ENCODE measurements at regions not wholly inside any gene's neighbourhood (a gene's known extent, or its start where the extent isn't known, plus 50 kb on each side); places are given as distances from the start of the nearest gene placed in this dataset.

- dilution Hi-C loops (cut with MboI; ENCODE audit: extremely low pct_ligation_motif_present, low sequenced_read_pairs): no loop called here
- H4K20me1 ChIP-seq (ENCODE audit: control insufficient read depth, extremely low read depth, insufficient read depth, low read length): no peaks in the 10 kb centered on the region
- DNase-seq (ENCODE audit: low read depth, low spot score) (no peak), FAIRE-seq (no peak)
- no peaks in the 10 kb centered on the region for H3K27me3 ChIP-seq (ENCODE audit: control insufficient read depth, extremely low read depth, insufficient read depth, low read length)
- no peaks in the 10 kb centered on the region for H3K36me3 ChIP-seq (ENCODE audit: control insufficient read depth in 2 of 2, extremely low read depth in 1 of 2, insufficient read depth in 2 of 2, low read length in 2 of 2)
- TF ChIP-seq CTCF (optimal IDR thresholded peaks at IDR 0.05 in 1 of 3, IDR thresholded peaks at IDR 0.05 in 1 of 3, conservative IDR thresholded peaks at IDR 0.05 in 1 of 3; ENCODE audit: extremely low read depth in 1 of 3, insufficient read depth in 2 of 3, low read length in 3 of 3) (no peak), EZH2 (IDR thresholded peaks at IDR 0.05; ENCODE audit: low read length) (no peak)
- H3K9ac ChIP-seq (ENCODE audit: control insufficient read depth, extremely low read depth, insufficient read depth, low read length): no peak overlapping the region
- H3K4me3 ChIP-seq (ENCODE audit: control insufficient read depth in 2 of 3, extremely low read depth in 1 of 3, insufficient read depth in 2 of 3, low read depth in 1 of 3, low read length in 3 of 3): no peak overlapping the region
- no peak overlapping the region for H3K4me2 ChIP-seq (ENCODE audit: control insufficient read depth, extremely low read depth, insufficient read depth, low read depth, low read length)
- H3K4me1 ChIP-seq (ENCODE audit: control insufficient read depth, extremely low read depth, insufficient read depth, low read length): no peaks in the 10 kb centered on the region
- no peak overlapping the region for H3K27ac ChIP-seq (ENCODE audit: control insufficient read depth, insufficient read depth, low read length)
- no peaks in the 10 kb centered on the region for H3K9me3 ChIP-seq (ENCODE audit: control insufficient read depth, low read depth, low read length)
- no peak overlapping the region for H2AFZ ChIP-seq (ENCODE audit: control insufficient read depth, low read length)
- H3K79me2 ChIP-seq (ENCODE audit: control insufficient read depth, insufficient read depth, low read length): no peaks in the 10 kb centered on the region
- no peaks in the 10 kb centered on the region for H3K9me1 ChIP-seq (ENCODE audit: control insufficient read depth, extremely low read depth, insufficient read depth, low read length)
Measured at GRCh38 chr10:9505546-9505945, 1451.1 kb downstream of the GATA3 start.

- Histone ChIP-seq H3K36me3 (ENCODE audit: control insufficient read depth in 2 of 2, extremely low read depth in 1 of 2, insufficient read depth in 2 of 2, low read length in 2 of 2) (no peaks in the 10 kb centered on the region), H3K4me2 (ENCODE audit: control insufficient read depth, extremely low read depth, insufficient read depth, low read depth, low read length) (no peak overlapping the region), H4K20me1 (ENCODE audit: control insufficient read depth, extremely low read depth, insufficient read depth, low read length) (no peaks in the 10 kb centered on the region), H3K9ac (ENCODE audit: control insufficient read depth, extremely low read depth, insufficient read depth, low read length) (no peak overlapping the region), H3K9me3 (ENCODE audit: control insufficient read depth, low read depth, low read length) (no peaks in the 10 kb centered on the region), H3K79me2 (ENCODE audit: control insufficient read depth, insufficient read depth, low read length) (no peaks in the 10 kb centered on the region), H2AFZ (ENCODE audit: control insufficient read depth, low read length) (no peak overlapping the region), H3K9me1 (ENCODE audit: control insufficient read depth, extremely low read depth, insufficient read depth, low read length) (no peaks in the 10 kb centered on the region), H3K4me1 (ENCODE audit: control insufficient read depth, extremely low read depth, insufficient read depth, low read length) (no peaks in the 10 kb centered on the region), H3K4me3 (ENCODE audit: control insufficient read depth in 2 of 3, extremely low read depth in 1 of 3, insufficient read depth in 2 of 3, low read depth in 1 of 3, low read length in 3 of 3) (no peak overlapping the region), H3K27ac (ENCODE audit: control insufficient read depth, insufficient read depth, low read length) (no peak overlapping the region), H3K27me3 (ENCODE audit: control insufficient read depth, extremely low read depth, insufficient read depth, low read length) (no peaks in the 10 kb centered on the region)
- FAIRE-seq: no peak
- TF ChIP-seq CTCF (optimal IDR thresholded peaks at IDR 0.05 in 1 of 3, IDR thresholded peaks at IDR 0.05 in 1 of 3, conservative IDR thresholded peaks at IDR 0.05 in 1 of 3; ENCODE audit: extremely low read depth in 1 of 3, insufficient read depth in 2 of 3, low read length in 3 of 3) (no peak), EZH2 (IDR thresholded peaks at IDR 0.05; ENCODE audit: low read length) (no peak)
- no peak for DNase-seq (ENCODE audit: low read depth, low spot score)
- dilution Hi-C loops (cut with MboI; ENCODE audit: extremely low pct_ligation_motif_present, low sequenced_read_pairs): no loop called here
Measured at GRCh38 chr10:9508606-9509005, 1454.1 kb downstream of the GATA3 start.
